ENCODE measurements at regions not wholly inside any gene's neighbourhood (a gene's known extent, or its start where the extent isn't known, plus 50 kb on each side); places are given as distances from the start of the nearest gene placed in this dataset.

DNA sequence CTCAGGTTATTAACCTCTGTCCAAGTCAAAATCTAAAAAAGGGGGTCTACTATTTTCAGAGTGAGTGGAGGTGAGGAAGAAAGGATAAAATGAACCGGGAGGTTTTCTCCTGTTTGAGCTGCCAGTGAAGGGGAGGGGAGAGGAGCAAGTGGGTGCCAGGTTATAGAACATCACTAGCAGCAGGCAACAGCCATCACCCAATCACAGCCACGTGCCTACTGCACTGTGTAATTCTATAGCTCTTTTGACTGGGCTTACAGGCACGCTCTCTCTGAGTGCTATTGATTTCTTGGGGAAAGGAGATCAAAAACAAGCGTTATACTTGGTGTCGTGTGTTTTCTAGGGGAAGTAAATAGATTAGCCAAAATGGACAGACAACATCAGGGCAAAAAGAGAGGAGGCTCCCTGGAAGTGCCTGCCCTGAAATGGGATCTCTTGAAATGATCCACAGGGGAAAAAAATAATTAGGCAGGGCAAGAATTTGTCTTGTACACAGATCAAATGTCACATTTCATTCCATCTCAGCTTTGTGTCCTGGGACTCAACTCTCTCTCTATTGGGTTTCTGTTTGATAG lies 300.5 kb upstream of the LCORL start:
- TF ChIP-seq, protein P1, sequence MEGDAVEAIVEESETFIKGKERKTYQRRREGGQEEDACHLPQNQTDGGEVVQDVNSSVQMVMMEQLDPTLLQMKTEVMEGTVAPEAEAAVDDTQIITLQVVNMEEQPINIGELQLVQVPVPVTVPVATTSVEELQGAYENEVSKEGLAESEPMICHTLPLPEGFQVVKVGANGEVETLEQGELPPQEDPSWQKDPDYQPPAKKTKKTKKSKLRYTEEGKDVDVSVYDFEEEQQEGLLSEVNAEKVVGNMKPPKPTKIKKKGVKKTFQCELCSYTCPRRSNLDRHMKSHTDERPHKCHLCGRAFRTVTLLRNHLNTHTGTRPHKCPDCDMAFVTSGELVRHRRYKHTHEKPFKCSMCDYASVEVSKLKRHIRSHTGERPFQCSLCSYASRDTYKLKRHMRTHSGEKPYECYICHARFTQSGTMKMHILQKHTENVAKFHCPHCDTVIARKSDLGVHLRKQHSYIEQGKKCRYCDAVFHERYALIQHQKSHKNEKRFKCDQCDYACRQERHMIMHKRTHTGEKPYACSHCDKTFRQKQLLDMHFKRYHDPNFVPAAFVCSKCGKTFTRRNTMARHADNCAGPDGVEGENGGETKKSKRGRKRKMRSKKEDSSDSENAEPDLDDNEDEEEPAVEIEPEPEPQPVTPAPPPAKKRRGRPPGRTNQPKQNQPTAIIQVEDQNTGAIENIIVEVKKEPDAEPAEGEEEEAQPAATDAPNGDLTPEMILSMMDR (conservative IDR thresholded peaks at IDR 0.05), result no peak
- no peak for TF ChIP-seq EZH2 (IDR thresholded peaks at IDR 0.05; ENCODE audit: low read depth)

Data from PC-9 (cell line).